ENCODE measurements at regions not wholly inside any gene's neighbourhood (a gene's known extent, or its start where the extent isn't known, plus 50 kb on each side); places are given as distances from the start of the nearest gene placed in this dataset.

DNA sequence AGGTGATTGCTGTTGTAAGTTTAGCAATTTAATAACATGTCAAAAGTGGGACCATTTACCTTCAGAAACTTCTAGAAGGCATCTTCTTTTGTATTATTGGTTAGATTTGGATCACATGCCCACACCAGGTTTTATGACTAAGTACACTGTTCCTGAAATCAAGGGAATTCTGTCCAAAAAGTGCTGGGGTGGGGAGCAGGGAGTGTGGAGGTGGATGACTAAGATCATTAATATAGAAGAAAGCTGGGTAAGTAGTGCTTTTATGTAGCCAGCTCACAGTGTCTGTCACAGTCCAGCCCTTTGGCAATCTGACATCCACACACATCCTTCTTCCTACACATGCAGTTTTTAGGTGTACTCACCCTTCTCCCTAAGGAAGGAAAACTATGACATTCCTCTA is 120.0 kb downstream of the TMCO5A start:
- dilution Hi-C loops (cut with MboI; ENCODE audit: extremely low pct_ligation_motif_present, low sequenced_read_pairs) (no loop called here), intact Hi-C loops (cut with micrococcal nuclease) (no loop called here)
- H4K20me1 ChIP-seq (replicated peaks; ENCODE audit: control insufficient read depth, extremely low read depth, insufficient read depth, low read length), result no peaks in the 10 kb centered on the region
- no peak overlapping the region for H2AFZ ChIP-seq (ENCODE audit: low read depth, low read length)
- FAIRE-seq, result no peak
- H3K27ac ChIP-seq (ENCODE audit: insufficient read depth, low read depth, low read length), result no peak overlapping the region
- H3K9ac ChIP-seq (replicated peaks; ENCODE audit: extremely low read depth, insufficient read depth, low read length), result no peak overlapping the region
- no TSS peak for BruUV-seq (replicated peaks)
- CTCF ChIA-PET, result no interaction called here
- DNase-seq (ENCODE audit: low read depth, low spot score), result no peak
- no peaks in the 10 kb centered on the region for H3K9me1 ChIP-seq (replicated peaks; ENCODE audit: control insufficient read depth, extremely low read depth, insufficient read depth, low read length)
- no peaks in the 10 kb centered on the region for H3K9me3 ChIP-seq (replicated peaks; ENCODE audit: control insufficient read depth, insufficient read depth, low read length)
- no peak overlapping the region for H3K4me2 ChIP-seq (ENCODE audit: insufficient read depth, low read length)
- no peaks in the 10 kb centered on the region for H3K79me2 ChIP-seq (ENCODE audit: control insufficient read depth, insufficient read depth, low read length)
- H3K4me3 ChIP-seq (replicated peaks in 1 of 3; ENCODE audit: insufficient read depth in 1 of 3, low read depth in 1 of 3, low read length in 3 of 3), result no peak overlapping the region
- POLR2A ChIA-PET, result no interaction called here
- H3K36me3 ChIP-seq (ENCODE audit: control insufficient read depth in 2 of 2, extremely low read depth in 1 of 2, insufficient read depth in 2 of 2, low read length in 2 of 2), result no peaks in the 10 kb centered on the region
- peaks cover 19% of the 10 kb centered on the region for H3K4me1 ChIP-seq (ENCODE audit: control insufficient read depth, extremely low read depth, insufficient read depth, low read length)
- no peaks in the 10 kb centered on the region for H3K27me3 ChIP-seq (ENCODE audit: control insufficient read depth in 2 of 2, insufficient read depth in 2 of 2, low read length in 2 of 2)
- no peak for TF ChIP-seq EZH2 (IDR thresholded peaks at IDR 0.05; ENCODE audit: borderline replicate concordance, low read depth, low read length, severe bottlenecking)
- no peak for TF ChIP-seq JUN (IDR thresholded peaks at IDR 0.05; ENCODE audit: borderline replicate concordance, insufficient read depth, insufficient read length, low read depth)
- TF ChIP-seq, protein P1, sequence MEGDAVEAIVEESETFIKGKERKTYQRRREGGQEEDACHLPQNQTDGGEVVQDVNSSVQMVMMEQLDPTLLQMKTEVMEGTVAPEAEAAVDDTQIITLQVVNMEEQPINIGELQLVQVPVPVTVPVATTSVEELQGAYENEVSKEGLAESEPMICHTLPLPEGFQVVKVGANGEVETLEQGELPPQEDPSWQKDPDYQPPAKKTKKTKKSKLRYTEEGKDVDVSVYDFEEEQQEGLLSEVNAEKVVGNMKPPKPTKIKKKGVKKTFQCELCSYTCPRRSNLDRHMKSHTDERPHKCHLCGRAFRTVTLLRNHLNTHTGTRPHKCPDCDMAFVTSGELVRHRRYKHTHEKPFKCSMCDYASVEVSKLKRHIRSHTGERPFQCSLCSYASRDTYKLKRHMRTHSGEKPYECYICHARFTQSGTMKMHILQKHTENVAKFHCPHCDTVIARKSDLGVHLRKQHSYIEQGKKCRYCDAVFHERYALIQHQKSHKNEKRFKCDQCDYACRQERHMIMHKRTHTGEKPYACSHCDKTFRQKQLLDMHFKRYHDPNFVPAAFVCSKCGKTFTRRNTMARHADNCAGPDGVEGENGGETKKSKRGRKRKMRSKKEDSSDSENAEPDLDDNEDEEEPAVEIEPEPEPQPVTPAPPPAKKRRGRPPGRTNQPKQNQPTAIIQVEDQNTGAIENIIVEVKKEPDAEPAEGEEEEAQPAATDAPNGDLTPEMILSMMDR (IDR thresholded peaks at IDR 0.05; ENCODE audit: extremely low read depth in 1 of 2, insufficient read depth in 1 of 2, low read depth in 1 of 2, low read length in 2 of 2), result no peak
- TF ChIP-seq GATA2 (IDR thresholded peaks at IDR 0.05; ENCODE audit: insufficient read depth, insufficient read length, low read depth, low read length), result no peak
- TF ChIP-seq POLR2A (IDR thresholded peaks at IDR 0.05; ENCODE audit: low read depth, low read length), result no peak
- TF ChIP-seq, protein P2, sequence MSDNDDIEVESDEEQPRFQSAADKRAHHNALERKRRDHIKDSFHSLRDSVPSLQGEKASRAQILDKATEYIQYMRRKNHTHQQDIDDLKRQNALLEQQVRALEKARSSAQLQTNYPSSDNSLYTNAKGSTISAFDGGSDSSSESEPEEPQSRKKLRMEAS (IDR thresholded peaks at IDR 0.05; ENCODE audit: insufficient read depth, insufficient read length), result no peak
- TF ChIP-seq MYC (IDR thresholded peaks at IDR 0.05; ENCODE audit: low read depth, low read length), result no peak
- no peak for TF ChIP-seq FOS (IDR thresholded peaks at IDR 0.05; ENCODE audit: borderline replicate concordance, insufficient read depth, low read length)
- no peak for TF ChIP-seq POLR2AphosphoS5 (IDR thresholded peaks at IDR 0.05; ENCODE audit: insufficient read depth, low read depth, low read length)

All from endothelial cell of umbilical vein (primary cell).